GM12892 (cell line): ENCODE measurements at regions not wholly inside any gene's neighbourhood (a gene's known extent, or its start where the extent isn't known, plus 50 kb on each side); places are given as distances from the start of the nearest gene placed in this dataset.

Experiments
- POLR2A ChIP-seq: IDR thresholded peaks from 2 replicates; pipeline ENCODE4 v1.6.1; 2011; ENCODE audit warnings: low read depth, low read length, control low read depth
- POLR2AphosphoS5 ChIP-seq: IDR thresholded peaks from 2 replicates; pipeline ENCODE4 v1.6.1; 2011; ENCODE audit warnings: low read depth, low read length, control low read depth

- TF ChIP-seq POLR2AphosphoS5, result no peak
- no peak for TF ChIP-seq POLR2A
Measured at GRCh38 chr13:39822437-39822836, 167.0 kb downstream of the COG6 start.
